HG03039 (cell line): ENCODE measurements at regions not wholly inside any gene's neighbourhood (a gene's known extent, or its start where the extent isn't known, plus 50 kb on each side); places are given as distances from the start of the nearest gene placed in this dataset.

ENCODE experiments used
- ATAC-seq: cut with Tn5 transposase; IDR thresholded peaks from one replicate; pipeline ENCODE4 v1.9.1; 2021; ENCODE audit warnings: mild to moderate bottlenecking, moderate library complexity; ENCODE audit not compliant: unreplicated experiment

- ATAC-seq: no peak
Measured at GRCh38 chrX:68998716-68999115, 166.5 kb downstream of the PJA1 start.

DNA sequence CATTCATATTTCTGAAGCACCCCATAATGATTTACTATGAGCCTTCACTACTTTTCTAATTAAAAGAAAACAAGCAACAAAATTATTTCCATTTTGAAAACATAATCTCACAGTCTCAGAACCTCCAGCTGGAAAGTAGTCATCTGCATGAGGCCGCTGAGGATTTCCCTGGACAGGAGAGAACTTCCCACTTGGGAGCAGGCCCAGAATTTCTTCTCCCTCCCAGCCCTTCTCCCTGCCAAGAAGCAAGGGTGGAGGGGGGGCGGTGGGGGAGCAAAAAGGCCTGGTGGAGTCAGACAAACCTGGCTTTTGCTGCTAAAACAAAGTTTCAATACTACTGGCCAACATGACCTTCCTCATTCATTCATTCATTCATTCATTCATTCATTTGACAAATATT, 167.3 kb downstream of the PJA1 start:
- no peak for ATAC-seq

DNA sequence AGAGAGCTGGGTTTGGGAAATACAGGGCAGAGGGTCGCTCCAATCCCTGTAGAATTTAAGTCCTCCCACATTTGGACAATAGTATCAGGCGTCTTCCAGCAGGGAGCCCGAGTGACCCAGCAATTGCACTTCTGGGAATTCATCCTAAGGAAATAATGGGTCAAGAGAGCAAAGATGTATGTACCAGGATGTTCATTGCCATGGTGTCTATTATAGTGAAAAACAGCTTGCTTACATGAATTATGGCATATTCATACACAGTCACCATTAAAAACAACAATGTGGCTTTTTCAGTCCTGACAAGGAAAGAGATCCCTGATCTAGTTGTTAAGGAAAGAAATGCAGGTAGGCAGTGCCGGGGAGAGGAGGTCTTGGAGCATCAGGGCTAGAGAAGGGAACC, 167.7 kb downstream of the PJA1 start:
- ATAC-seq: no peak

GRCh38 chrX:68995780-68996551, 167.1 kb downstream of the EFNB1 start:
- no peak for ATAC-seq

DNA sequence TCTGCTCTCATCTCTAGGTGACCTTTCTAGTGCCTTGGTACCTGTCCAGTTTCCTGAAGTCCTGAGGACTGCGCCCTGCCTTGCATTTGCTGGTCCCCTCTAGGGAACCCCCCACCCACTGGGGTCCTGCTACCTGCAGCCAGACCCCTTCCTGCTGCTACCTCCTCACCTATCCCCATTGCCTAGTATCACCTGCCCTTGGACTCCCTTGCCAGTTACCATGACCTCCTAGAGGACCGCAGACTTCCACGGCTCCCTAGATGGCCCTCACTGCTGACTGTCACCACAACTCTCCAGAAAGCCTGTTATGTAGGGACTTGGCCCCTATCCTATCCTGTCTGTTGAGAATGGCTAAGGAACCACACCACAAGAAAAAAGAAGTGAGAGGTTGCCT, 166.6 kb downstream of the EFNB1 start:
- ATAC-seq: no peak

- ATAC-seq: no peak
Measured at GRCh38 chrX:68994891-68995255, 166.1 kb downstream of the EFNB1 start.

DNA sequence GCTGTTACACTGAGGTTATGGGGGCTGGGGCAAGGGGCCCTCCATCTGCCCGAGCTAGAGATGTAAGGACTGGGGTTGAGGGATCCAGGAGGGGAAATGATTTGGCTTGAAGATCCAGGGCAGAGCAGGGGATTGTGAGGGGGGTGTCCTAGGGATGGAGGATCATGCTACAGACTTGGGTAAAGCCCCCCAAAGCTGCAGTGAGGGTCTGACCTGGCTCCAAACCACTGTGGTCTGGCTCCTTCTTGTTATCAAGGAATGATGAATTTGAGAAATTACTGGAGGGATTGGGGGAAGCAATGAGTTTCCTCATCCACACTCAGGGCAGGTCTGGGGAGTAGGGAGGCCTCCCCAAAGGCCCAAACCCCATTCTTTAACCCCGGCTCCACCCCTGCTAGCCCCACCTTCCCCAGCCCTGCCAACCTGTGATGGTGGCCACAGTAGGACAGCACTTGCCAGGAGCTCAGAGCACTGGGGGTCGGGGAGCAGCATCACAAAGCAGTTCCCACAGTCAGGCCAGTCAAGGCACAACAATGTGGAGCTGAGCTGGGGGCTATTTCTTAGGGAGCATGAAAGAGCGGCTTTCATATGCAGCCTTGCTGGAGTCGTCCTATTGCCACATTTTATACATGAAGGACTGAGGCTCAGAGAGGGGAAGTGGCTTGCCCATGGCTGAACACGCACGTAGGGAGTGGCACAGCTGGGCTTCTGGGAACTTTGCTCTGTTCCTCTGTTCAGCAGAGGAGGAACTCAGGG, 165.5 kb downstream of the EFNB1 start:
- ATAC-seq: no peak

DNA sequence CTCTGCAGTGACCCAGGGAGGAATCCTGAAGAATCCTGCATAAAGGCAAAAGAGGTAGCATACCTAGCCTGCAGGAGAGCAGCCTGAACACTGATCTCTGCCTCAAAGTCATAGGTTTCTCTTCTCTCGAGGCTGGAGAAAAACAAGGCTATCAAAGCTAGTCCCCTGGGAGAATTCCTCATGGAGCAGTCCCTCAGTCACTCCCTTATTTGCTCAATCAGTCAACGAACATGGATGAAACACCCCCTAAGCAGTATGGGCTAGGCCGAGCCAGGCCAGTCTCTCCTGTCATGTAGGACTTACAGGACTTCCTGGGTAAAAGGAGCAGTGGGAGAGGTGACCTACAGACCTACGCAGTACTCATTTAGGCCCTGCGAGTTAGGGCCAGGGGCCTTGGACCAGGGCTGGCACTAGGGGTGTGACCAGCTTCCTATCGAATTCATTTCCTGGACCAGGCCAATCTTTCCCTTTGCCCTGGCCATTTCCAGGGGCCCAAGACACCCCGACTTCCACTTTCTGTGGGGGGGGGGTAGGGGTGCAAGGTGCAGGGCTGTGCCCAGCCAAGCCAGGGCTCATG, 164.1 kb downstream of the EFNB1 start:
- ATAC-seq: no peak

DNA sequence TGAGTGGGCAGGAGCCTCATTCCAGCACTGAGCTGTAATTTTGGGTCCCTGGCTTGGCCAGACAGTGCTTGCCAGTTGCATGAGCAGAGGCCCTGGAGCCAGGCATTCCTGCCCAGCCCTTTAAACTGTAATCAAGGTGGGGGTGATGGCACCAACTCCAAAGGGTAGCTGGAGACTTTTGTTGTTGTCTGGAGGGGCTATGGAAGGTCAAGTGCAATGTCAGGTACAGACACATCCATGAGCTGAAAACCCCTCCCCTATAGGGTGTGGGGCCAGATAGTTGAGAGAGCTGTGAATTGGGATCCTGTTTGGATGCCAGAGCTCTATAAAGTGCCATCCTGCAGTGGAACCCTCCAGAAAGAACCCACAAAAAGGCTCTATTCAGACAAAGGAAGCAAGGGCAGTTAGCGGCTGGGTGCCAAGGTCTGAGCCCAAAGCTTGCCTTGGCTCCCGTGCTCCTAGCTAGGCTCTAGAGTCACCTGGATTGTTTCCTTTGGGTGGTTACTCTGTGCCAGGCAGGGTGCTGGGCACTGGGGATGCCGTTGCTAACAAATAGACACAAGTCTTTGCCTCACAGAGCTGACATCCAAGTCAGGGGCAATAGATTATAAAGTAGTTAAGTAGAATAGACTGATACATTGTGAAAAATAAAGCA, 163.0 kb downstream of the EFNB1 start:
- ATAC-seq: no peak

- no peak for ATAC-seq
Measured at GRCh38 chrX:68990948-68991347, 162.1 kb downstream of the EFNB1 start.

DNA sequence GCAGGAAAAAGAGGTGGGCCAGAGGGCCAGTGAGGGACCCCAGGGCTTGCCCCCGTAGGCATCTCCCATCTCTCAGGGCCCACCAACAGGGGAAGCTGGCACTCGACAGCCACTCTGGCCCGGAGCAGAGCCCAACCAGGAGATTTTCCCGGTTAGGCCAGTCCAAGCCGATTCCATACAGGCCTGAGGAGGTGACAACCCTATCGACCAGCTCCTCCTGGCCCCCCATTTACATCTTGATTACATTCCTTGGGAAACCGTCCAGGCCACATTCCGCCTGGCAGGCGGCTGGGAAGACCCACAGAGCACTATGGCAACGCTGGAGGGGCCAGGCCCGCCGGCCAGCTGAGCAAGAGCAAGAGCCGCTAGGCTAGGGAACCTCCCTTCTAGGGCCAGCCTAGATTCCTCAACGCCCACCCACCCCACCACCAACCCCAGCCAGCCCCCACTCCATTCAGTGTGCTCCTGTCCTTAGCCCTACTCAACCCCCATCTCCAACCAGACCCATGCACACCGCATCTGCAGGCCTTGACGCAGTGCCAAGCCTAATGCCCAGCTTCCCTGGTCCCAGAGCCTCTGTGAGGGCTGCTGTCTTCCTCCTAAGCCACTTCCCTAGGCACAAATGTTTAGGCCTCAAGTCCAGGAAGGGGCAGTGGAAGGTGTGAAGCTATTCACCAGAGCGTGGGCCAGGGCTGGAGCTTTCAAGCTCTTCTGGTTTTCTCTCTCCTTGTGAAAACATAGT, 161.2 kb downstream of the EFNB1 start:
- no peak for ATAC-seq

GRCh38 chrX:68989456-68989855, 160.6 kb downstream of the EFNB1 start:
- no peak for ATAC-seq

- ATAC-seq: no peak
Measured at GRCh38 chrX:68988865-68989264, 160.0 kb downstream of the EFNB1 start.

DNA sequence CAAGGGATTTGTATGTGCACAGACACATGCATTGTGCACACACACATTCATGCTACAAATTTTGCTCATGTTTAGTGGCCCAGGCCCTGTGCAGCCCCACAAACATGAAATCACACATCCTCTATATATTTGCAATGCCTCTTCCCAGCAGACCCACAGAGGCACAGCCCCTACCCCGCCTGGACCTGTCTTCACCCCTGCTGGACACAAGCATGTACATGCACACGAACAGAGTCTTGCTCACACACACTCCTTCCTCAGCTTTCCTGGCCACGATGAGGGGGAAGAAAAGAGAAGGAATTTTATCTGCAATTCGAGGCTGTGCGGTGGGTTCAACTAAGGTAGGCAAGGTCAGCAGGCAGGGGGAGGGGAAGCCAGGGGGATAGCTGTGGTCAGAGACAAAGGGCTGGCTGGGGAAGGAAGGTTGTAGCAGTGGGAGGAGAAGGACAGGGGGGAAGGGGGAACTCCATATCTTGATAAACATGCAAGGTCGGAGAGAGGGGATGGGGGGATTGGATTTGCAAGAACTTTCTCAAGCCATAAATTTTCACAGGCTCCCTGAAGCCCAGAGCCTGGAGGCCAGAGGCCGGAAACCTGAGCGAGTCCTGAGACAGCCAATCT, 156.4 kb downstream of the EFNB1 start:
- no peak for ATAC-seq

GRCh38 chrX:68983004-68983857, 154.4 kb downstream of the EFNB1 start:
- ATAC-seq: no peak

GRCh38 chrX:68982476-68982875, 153.7 kb downstream of the EFNB1 start:
- ATAC-seq: no peak

GRCh38 chrX:68980906-68981616, 152.2 kb downstream of the EFNB1 start:
- no peak for ATAC-seq

DNA sequence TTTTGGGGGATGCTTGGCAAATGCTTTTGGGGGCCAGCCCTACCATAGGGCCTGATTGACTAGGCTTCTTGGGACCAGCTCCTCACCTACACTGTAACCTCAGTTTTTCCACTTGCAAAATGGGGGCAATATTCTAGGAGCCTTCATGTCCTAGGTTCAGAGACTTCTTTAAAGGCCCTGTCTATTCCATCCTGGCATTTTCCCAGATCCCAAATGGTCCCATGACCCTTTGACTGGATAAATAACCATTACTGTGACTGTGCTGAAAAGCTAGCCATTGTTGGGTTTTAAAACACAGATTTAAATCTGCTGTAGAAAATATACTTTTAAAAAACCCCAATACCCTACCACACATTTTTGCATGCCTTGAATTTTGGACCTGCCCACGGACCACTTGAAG, 149.8 kb downstream of the EFNB1 start:
- ATAC-seq: no peak

GRCh38 chrX:68978255-68978654, 149.4 kb downstream of the EFNB1 start:
- no peak for ATAC-seq
